Loucy (cell line): ENCODE measurements at regions not wholly inside any gene's neighbourhood (a gene's known extent, or its start where the extent isn't known, plus 50 kb on each side); places are given as distances from the start of the nearest gene placed in this dataset.

Source experiments
- CTCF ChIP-seq: fragments of 200-600 bp; sonication (generic); conservative IDR thresholded peaks from 2 replicates; pipeline ENCODE4 v1.5.1; 2014; ENCODE audit warnings: mild to moderate bottlenecking, antibody characterized with exemption, low read length
- EZH2phosphoT487 ChIP-seq: fragments of 200-600 bp; IDR thresholded peaks from 2 replicates; pipeline ENCODE4 v1.6.1; 2018; ENCODE audit warnings: antibody characterized with exemption, mild to moderate bottlenecking, moderate library complexity, borderline replicate concordance

- TF ChIP-seq CTCF (no peak), EZH2phosphoT487 (no peak)
Observed at GRCh38 chr5:111946556-111946955, 189.6 kb upstream of the NREP start.
